ENCODE measurements at regions not wholly inside any gene's neighbourhood (a gene's known extent, or its start where the extent isn't known, plus 50 kb on each side); places are given as distances from the start of the nearest gene placed in this dataset.

DNA sequence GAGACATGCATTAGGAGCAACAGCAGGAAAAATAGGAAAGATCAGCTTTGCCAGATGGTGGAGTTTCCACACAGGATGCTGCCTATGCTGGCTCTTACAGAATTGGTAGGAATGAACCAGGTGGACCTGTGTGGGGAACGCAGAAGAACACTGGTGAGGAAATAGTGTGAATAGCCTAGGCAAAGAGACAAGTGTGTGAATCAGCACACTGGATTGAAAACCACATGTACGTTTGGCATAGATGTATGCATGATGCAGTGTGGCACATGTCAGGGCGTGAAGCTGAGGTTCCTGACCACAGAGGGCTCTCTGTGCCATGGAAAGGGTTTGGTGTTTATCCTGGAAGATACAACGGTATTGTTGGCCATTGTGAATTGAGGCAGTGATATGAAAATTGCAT is 156.5 kb upstream of the SLC10A2 start:
- no peak for TF ChIP-seq CEBPB (IDR thresholded peaks at IDR 0.05)
- no peak for TF ChIP-seq RAD21 (IDR thresholded peaks at IDR 0.05; ENCODE audit: low read depth)
- TF ChIP-seq, protein P1, sequence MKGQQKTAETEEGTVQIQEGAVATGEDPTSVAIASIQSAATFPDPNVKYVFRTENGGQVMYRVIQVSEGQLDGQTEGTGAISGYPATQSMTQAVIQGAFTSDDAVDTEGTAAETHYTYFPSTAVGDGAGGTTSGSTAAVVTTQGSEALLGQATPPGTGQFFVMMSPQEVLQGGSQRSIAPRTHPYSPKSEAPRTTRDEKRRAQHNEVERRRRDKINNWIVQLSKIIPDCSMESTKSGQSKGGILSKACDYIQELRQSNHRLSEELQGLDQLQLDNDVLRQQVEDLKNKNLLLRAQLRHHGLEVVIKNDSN (IDR thresholded peaks at IDR 0.05): no peak
- no peak for TF ChIP-seq YY1 (IDR thresholded peaks at IDR 0.05; ENCODE audit: low read depth)
- TF ChIP-seq, protein P2, sequence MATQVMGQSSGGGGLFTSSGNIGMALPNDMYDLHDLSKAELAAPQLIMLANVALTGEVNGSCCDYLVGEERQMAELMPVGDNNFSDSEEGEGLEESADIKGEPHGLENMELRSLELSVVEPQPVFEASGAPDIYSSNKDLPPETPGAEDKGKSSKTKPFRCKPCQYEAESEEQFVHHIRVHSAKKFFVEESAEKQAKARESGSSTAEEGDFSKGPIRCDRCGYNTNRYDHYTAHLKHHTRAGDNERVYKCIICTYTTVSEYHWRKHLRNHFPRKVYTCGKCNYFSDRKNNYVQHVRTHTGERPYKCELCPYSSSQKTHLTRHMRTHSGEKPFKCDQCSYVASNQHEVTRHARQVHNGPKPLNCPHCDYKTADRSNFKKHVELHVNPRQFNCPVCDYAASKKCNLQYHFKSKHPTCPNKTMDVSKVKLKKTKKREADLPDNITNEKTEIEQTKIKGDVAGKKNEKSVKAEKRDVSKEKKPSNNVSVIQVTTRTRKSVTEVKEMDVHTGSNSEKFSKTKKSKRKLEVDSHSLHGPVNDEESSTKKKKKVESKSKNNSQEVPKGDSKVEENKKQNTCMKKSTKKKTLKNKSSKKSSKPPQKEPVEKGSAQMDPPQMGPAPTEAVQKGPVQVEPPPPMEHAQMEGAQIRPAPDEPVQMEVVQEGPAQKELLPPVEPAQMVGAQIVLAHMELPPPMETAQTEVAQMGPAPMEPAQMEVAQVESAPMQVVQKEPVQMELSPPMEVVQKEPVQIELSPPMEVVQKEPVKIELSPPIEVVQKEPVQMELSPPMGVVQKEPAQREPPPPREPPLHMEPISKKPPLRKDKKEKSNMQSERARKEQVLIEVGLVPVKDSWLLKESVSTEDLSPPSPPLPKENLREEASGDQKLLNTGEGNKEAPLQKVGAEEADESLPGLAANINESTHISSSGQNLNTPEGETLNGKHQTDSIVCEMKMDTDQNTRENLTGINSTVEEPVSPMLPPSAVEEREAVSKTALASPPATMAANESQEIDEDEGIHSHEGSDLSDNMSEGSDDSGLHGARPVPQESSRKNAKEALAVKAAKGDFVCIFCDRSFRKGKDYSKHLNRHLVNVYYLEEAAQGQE (IDR thresholded peaks at IDR 0.05; ENCODE audit: low read depth): no peak
- TF ChIP-seq EP300 (IDR thresholded peaks at IDR 0.05; ENCODE audit: borderline replicate concordance): no peak
- TF ChIP-seq TEAD4 (IDR thresholded peaks at IDR 0.05): no peak
- TF ChIP-seq NFIC (IDR thresholded peaks at IDR 0.05): no peak
- TF ChIP-seq EGR1 (IDR thresholded peaks at IDR 0.05): no peak
